Body of pancreas (tissue), 4 donors: ENCODE measurements at regions not wholly inside any gene's neighbourhood (a gene's known extent, or its start where the extent isn't known, plus 50 kb on each side); places are given as distances from the start of the nearest gene placed in this dataset.

Experiments used
- CTCF ChIP-seq, 7 experiments: fragments of 450-650 bp in 4 of 7; fragments of 200-600 bp in 3 of 7; sonication (generic) in 3 of 7; IDR thresholded peaks; one replicate each; pipeline ENCODE4 v1.5.1; 2016 to 2019; ENCODE audit warnings: antibody characterized with exemption in 7 of 7
- POLR2A ChIP-seq, 3 donors: fragments of 450-650 bp; IDR thresholded peaks; one replicate each; pipeline ENCODE4 v1.6.1; 2016; ENCODE audit warnings: antibody characterized with exemption in 3 of 3, mild to moderate bottlenecking in 2 of 3

- no peak for TF ChIP-seq CTCF (IDR thresholded peaks at IDR 0.05)
- TF ChIP-seq POLR2A (IDR thresholded peaks at IDR 0.05): no peak
Measured at GRCh38 chr6:149201068-149201655, 116.3 kb upstream of the TAB2 start.
